ENCODE measurements at regions not wholly inside any gene's neighbourhood (a gene's known extent, or its start where the extent isn't known, plus 50 kb on each side); places are given as distances from the start of the nearest gene placed in this dataset.

- DNase-seq (ENCODE audit: low read depth, low spot score) = no peak
Measured at GRCh38 chr3:70899816-70900215, 587.4 kb upstream of the MDFIC2 start.

GRCh38 chr3:70890020-70890394, 577.6 kb upstream of the MDFIC2 start:
- DNase-seq (ENCODE audit: low read depth, low spot score) = no peak

- DNase-seq (ENCODE audit: low read depth, low spot score) = no peak
Measured at GRCh38 chr3:70889162-70890019, 577.0 kb upstream of the MDFIC2 start.

GRCh38 chr3:70885636-70886035, 573.2 kb upstream of the MDFIC2 start:
- no peak for DNase-seq (ENCODE audit: low read depth, low spot score)

GRCh38 chr3:70882104-70882503, 569.7 kb upstream of the MDFIC2 start:
- DNase-seq (ENCODE audit: low read depth, low spot score) = no peak

GRCh38 chr3:70880421-70880820, 568.0 kb upstream of the MDFIC2 start:
- no peak for DNase-seq (ENCODE audit: low read depth, low spot score)

GRCh38 chr3:70876154-70876553, 563.7 kb upstream of the MDFIC2 start:
- DNase-seq (ENCODE audit: low read depth, low spot score) = no peak

- DNase-seq (ENCODE audit: low read depth, low spot score) = no peak
Measured at GRCh38 chr3:70874196-70874595, 561.8 kb upstream of the MDFIC2 start.

- no peak for DNase-seq (ENCODE audit: low read depth, low spot score)
Measured at GRCh38 chr3:70873686-70874085, 561.2 kb upstream of the MDFIC2 start.

GRCh38 chr3:70871909-70872656, 559.6 kb upstream of the MDFIC2 start:
- no peak for DNase-seq (ENCODE audit: low read depth, low spot score)

- no peak for DNase-seq (ENCODE audit: low read depth, low spot score)
Measured at GRCh38 chr3:70870576-70870975, 558.1 kb upstream of the MDFIC2 start.

GRCh38 chr3:70868561-70868960, 556.1 kb upstream of the MDFIC2 start:
- DNase-seq (ENCODE audit: low read depth, low spot score) = no peak

GRCh38 chr3:70863049-70863448, 550.6 kb upstream of the MDFIC2 start:
- DNase-seq (ENCODE audit: low read depth, low spot score) = no peak

GRCh38 chr3:70861855-70862254, 549.4 kb upstream of the MDFIC2 start:
- DNase-seq (ENCODE audit: low read depth, low spot score) = no peak

GRCh38 chr3:70861234-70861633, 548.8 kb upstream of the MDFIC2 start:
- no peak for DNase-seq (ENCODE audit: low read depth, low spot score)

GRCh38 chr3:70857916-70858315, 545.5 kb upstream of the MDFIC2 start:
- no peak for DNase-seq (ENCODE audit: low read depth, low spot score)

GRCh38 chr3:70856414-70857162, 544.1 kb upstream of the MDFIC2 start:
- DNase-seq (ENCODE audit: low read depth, low spot score) = no peak

- DNase-seq (ENCODE audit: low read depth, low spot score) = no peak
Measured at GRCh38 chr3:70855149-70855548, 542.7 kb upstream of the MDFIC2 start.

- DNase-seq (ENCODE audit: low read depth, low spot score) = peak; percentile 27
Measured at GRCh38 chr3:70854108-70854507, 541.7 kb upstream of the MDFIC2 start.

GRCh38 chr3:70853161-70853944, 540.9 kb upstream of the MDFIC2 start:
- no peak for DNase-seq (ENCODE audit: low read depth, low spot score)
